ENCODE measurements at regions not wholly inside any gene's neighbourhood (a gene's known extent, or its start where the extent isn't known, plus 50 kb on each side); places are given as distances from the start of the nearest gene placed in this dataset.
A peak's percentile ranks its signal among the peaks of the same experiment; 100 is the strongest.

DNA sequence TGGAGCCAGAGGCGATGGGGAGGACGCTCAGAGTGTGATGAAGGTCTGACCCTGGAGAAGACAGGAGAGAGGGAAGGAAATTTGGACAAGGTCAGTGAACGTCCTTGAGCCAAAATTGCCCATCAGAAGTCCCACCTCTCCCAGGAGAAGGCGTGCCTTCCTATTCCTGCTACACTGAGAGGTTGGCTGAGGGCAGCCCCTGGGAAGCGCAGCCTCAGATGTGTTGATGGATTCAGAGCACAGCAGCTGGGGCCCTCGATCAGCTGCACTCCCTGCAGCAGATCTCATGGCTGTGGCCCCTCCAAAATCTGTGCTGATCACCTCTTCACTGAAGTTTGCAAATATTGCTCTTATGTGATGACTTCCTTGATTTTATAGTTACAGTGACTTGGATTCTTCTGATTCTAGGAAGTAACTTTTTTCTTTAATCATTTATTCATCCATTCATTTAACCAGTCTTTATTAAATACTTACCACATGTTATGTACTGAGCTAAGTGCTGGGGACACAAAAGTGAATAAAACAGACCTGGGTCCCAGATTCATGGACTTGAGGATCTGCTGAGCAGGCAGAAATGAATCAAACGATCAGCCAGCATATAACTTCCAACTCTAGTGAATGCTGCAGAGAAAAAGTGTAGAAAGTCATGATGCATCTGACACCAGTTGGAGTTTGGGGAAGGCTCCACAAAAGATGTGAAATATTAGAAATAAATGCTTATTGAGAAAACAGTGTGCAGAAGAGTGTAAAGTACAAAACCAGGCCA lies 69.6 kb upstream of the ARMC2 start:
- DNase-seq = no peak

DNA sequence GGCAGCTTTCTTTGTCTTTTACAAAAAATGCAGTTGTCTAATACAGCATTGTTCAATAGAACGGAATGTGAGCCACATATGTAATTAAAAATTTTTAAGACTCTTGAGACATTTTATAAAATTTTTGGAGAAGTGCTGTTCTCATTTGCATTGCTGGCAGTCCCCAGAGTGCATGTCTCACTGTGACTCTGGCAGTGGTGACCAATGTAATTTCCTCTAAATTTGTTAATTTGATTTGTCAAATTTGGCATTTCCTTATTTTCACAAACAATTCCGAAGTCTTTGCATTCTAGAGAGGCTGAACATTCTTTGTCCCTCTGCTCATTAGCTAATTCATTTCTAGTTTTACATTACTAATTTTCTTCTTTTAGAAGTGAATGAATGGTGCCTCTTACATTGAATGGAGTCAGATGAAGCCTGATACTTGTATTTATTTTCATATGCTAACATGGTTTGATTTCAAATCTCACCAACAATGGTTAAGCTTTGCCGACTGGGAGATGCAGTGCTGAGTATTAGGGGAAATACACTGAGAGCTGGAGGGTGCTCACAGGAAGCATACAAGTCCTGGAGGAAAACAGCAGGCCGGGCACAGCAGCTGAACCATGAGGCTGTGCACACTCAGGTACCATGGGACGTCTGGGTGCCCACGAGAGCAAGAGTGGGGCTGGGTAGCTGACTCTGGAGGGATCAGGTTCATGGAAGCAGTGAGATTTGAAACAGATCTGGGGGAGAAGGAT lies 68.5 kb upstream of the ARMC2 start:
- no peak for DNase-seq

DNA sequence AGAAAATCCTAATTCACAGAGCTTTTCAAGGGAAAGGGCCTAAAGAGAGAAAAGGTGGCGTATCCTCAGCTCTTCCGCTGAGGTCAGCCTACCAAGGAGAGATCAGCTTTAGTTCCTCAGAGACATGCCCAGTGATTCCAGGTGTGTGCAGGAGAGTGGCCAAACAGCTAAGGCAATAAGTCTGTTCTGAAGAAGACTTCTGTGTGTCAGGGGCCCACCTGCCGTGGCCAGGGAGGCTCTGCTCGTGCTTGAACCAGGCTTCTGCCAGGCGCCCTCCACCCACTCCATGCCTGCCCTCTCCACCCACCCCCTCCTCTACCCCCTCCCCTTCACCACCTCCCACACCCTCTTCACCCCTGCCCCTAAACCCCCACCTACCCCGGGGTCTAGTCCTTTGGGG lies 67.4 kb upstream of the ARMC2 start:
- DNase-seq = no peak

DNA sequence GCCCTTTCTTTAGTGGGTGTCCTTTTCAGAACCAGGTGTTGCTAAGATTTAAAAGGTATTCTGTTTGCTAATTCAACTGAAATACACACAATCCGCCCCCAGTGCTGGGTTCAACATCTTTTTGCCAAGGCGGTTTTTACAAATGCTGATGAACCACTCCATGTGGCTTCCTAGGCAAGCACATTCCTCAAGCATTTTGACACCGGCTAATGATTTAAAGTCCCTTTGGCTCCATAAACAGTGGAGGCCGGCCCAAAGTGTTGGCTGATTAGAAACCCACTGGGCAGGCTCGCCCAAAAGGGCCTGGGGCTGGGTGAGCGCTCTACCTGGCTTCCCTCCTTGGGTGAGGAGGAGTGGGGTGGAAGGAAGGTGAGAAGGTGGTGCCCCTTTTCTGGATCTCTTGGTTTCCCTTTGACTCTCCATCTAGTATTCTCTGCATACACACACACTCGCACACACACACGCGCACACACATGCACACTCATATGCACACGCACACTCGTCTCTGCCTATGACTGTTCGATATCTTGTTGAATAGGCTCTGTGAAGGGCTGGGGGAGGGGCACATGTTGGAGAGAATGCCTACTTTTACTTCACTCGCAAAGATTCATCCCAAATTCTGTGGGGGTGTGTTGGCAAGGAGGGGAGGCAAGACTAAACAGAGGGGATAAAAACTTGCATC lies 66.7 kb upstream of the ARMC2 start:
- peak in 3 of 56 donors; percentile 20 to 44 (median 21) for DNase-seq

DNA sequence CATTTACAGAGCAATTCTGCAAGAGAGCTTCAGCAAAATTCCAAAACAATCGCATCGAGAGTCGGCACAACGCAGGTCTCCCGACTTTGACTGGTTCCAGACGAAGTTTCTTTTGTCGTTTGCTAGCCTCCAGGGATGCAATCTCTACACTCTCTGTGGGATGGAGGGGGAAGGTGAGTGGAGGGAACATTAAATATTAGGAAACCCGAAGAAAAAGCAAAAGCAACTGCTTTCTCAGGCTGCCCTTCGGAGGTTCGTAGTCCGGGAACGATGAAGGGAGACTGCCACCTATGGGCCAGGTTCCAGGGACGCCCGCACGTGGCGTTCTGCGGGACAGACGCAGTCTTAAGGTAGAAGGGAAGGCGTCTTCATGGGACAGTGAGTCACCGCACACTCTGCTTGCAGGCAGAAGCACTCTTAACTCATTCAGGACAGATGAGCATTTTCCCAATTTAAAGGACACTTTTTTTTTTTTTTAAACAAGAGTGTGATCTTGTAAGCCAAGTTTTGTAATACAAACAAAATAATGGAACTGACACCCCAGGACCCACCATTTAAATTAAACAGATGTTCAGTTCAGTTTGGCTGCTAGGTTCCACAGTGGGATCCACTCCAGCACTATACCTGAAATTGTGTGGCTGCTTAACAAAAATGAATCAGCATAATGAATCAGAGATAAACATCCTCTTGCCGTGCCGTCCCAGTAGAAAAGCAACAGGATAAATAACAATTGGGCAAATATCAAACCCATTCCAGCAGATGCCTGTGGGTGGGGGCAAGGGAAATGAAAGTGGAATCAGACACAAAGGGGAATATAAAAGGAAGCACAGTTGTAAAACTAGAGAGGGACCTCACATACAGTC lies 65.8 kb upstream of the ARMC2 start:
- peak in 53 of 56 donors; percentile 13 to 91 (median 62) for DNase-seq

DNA sequence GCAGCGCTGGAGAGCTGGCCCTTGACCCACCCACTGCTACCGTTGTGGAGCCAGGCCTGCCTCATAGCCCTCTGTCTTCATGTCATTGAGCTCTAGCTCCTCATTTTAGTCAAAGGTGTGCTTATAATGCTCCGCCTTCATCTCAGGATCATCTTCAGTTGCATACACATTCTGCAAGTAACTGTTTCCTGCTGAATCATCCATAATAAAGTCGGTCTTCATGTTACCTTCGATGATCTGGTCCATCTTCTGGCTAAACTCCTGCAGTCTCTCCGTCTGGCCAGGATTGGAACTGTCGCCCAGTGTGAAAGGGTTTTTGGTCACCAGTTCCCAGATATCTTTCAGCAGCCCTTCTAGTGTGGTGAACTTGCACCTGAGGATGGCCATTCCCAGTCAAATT lies 62.6 kb upstream of the ARMC2 start:
- DNase-seq = no peak

DNA sequence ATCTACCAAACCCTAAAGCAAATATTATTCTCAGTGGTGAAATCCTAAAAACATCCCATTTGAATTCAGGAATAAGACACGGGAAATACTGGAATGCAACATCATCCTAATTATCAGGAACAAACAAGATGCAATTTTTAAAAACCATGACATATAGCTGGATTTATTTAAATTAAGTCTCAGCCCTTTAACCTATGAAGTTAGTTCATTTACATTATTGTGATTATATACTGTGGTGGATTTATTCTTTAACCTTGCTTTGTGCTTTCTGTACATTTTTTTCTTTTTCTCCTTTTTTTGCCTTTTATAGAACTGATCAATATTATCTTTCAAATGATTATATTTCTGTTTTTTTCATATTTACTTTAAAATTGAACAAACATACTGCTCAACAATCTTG lies 59.8 kb upstream of the ARMC2 start:
- no peak for DNase-seq

DNA sequence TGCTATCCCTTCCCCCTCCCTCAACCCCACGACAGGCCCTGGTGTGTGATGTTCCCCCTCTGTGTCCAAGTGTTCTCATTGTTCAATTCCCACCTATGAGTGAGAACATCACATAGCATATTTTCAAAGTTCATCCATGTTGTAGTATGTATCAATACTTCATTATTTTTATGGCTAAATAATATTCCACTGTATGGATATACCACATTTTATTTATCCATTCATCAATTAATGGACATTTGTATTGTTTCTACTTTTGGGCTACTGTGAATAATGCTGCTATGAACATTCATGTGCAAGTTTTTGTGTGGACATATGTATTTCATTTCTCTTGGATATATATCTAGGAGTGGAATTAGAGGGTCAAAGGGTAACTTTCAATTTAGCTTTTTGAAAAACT lies 58.7 kb upstream of the ARMC2 start:
- no peak for DNase-seq

DNA sequence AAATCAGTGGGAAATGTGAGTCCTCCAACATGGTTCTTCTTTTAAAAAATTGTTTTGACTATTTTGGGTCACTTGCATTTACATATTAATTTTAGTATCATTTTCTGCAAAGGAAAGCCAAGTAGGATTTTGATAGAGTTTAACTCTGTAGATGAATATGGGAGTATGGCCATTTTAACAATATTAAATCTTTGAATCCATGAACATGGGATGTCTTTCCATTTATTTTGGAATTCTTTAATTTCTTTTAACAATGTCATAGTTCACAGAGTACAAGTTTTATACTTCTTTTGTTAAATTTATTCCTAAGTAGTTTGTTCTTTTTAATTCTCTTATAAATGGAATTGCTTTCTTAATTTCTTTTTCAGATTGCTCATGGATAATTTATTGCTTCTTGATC lies 56.5 kb upstream of the ARMC2 start:
- no peak for DNase-seq

DNA sequence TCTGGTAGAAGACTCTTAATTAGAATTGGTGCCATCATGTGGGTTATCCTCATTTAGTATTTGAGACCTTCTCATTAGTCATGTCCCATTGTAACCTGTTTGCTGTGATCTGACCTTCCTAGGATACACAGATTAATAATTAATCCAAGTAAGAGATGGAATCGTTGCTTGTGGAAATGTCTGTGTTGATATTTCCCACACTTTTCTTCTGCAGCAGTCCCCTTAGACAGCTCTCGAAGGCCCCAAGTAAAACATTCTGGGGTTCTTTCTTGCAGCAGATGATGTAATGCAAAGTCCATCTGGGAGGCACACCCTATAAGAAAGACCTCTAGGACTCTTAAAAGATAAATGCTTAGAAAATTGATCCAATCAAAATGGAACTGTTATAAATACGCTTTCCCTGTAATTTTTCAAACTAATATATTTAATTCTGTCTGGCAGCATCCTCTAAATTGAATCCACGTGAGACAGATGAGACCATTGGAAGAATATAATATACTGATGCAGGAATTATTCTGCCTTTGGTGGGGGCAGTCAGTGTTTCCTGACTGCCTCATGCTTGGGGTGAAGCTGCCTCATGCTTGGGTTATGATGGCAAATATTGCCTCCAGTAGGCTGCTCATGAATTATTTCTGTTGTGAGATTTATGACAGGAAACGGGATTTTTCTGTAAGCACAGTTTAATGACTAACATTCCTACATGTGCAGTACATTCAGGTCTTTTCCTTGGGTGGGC lies 54.5 kb upstream of the ARMC2 start:
- DNase-seq = no peak

DNA sequence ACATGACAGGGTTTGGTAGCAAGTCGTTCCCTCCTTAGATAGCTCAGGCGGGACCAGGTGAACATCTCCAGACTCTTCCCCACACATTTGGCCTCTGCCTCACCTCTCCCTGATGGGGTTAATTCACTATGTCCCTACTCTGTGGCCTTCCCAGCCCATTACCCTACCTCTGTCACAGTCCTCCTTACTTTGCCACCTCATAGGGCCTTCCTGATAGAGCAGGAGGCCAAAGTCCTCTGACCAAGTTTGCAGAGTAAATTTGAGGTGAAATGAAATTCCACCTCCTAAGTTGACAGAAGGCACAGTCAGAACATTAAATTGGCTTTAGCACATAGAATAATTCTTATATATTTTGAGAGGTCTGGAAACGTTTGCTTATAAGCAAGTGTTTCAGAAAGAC lies 53.1 kb upstream of the ARMC2 start:
- DNase-seq = no peak

DNA sequence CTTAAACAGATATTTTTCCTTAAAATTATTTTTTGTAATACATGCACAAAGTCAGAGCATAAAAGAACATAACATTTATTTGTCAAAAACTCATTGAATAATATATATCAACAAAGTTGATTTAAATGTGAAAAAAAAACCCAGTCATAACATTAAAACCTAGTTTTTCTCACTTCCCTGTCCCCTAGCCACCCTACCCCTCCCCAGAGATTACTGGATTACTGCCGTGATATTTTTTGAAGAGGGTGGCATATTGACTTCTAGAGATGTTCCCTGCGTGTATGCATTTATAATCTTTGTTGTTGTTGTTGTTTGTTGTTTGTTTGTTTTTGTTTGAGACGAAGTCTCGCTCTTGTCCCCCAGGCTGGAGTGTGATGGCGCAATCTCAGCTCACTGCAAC lies 52.4 kb upstream of the ARMC2 start:
- DNase-seq = no peak

DNA sequence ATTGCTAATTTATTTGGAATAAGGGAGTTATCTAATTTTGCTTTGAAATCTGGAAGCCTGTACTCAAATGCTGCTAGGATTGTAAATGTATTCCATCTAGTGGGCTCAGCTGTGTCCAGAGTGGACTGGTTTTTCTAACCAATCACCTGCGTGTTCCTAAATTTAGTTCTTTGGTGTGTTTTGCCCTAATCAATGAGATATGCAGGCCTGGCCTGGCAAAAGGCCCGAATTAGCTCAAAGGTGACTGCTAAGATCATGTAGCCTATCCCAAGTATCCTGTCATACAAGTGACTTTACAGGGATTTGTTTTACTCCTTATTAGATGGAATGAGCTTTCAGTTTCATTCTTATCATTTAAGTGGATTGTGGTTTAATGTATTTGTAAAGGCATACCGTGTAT lies 51.3 kb upstream of the ARMC2 start:
- DNase-seq = no peak

DNA sequence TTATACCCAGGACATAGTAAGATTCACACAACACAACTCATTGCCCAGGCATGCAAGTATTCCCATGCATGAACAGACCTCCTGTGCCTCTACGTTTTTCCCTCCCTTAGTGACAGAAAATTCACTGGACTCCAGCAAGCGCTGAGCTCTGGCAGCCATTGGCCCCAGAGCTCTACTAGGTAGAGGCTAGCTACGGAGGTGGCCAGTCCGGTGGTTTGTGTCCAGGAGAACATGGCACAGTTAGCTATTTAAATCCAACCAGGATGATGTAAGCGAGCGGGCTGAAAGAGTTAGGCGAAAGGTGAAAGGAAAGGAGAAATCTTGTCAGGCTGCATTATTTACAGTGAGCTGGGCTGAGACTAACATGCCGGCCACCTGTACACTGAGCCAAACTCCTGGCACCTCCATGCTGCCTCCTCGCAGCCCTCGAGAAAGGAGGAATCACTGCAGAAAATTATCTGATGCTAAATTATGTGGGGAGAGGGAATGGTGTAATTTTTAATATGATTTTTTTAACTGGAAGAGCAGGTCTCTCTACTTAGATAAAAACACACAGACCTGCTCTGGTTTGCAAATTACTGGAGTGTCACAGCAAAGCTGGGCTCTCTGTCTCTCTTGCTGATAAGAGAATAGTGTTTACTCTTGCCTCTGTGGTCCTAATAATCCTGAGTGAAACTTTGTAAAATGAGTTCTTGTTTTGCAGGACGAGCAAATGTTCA lies 50.1 kb upstream of the ARMC2 start:
- no peak for DNase-seq

Measured in nucleus accumbens (tissue), 56 donors.